Stimulated activated CD8-positive, alpha-beta memory T cell treated with anti-CD3 and anti-CD28 coated beads, Interleukin-12 subunit alpha, Interleukin-12 subunit beta, amount 100 ng/mL, for 1 hour (primary cell): ENCODE measurements at regions not wholly inside any gene's neighbourhood (a gene's known extent, or its start where the extent isn't known, plus 50 kb on each side); places are given as distances from the start of the nearest gene placed in this dataset.

Experiments
- DNase-seq: peaks from one replicate; pipeline ENCODE4 v3.0.0-alpha.2; 2020; ENCODE audit warnings: low read depth

DNA sequence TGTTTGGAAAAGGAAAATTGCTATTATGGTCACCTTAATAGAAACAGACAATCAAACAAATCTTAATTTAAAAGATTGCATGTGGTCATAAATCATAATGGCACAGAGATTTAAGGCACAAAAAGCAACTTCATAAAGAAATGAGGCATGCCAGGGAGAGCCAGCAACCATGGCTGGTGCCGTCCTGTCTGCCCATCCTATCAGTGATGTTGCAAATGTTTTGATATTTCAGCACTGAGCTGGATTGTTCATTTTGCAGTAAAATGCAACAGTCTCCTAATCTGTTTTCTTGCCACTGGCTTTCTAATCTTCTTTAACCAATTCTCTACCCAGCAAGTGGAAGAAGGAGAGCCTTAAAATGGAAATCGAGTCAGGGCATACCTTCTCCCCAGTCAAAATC, 249.8 kb downstream of the SAMD5 start:
- DNase-seq: no peak

DNA sequence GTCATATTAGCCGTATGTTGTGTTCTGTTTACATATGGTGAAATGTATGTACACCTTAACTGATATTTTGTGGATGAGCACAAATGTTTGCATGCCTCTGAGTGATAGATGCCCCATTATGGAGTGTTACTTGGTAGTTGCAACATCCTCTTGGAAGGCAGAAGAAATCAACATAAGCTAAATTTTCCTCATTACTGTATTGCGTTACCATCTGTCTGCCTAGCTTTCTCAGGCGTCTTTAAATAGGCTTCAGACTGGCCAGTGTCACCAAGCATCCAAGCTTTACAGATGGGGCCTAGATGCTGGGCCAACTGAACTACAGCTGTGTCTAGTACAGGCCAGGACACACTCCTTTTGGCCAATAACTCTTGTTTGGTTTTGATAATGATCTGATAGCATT, 250.6 kb downstream of the SAMD5 start:
- DNase-seq: no peak

DNA sequence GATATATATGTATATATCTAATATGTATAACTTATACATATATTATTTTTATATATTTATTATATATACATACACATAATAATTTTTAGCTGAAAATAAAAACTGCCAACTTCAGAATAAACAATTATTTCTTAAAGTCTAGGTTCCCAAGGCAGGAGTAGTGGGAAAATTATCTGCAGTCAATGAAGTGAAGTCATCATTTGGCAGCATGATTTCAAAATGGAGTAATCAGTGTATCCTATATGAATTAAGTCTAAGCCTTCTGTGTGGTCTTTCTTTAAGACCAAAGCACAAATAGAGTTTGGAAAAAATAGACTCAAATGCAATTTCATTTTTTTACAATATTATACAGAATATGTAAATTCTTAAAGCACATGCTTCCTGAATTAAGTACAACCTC, 251.0 kb downstream of the SAMD5 start:
- DNase-seq: no peak

DNA sequence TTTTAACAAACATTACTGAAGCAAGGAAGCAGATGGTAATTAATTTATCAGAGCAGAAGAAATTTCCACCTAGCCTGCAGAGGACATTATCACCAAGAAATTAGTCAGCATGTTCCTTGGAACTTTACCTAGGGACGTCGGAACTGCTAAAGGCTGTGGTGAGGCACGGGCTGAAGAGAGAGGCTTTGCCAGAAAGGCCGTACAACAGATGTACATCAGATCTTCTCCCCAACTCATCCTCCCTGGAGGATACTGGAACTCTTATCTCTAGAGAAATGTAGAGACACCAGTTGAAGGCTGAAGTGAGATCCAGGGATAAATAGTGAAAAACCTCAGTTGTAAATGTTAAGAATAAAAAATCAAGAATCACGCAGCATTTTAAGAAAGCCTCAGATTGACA, 257.1 kb downstream of the SAMD5 start:
- DNase-seq: no peak

DNA sequence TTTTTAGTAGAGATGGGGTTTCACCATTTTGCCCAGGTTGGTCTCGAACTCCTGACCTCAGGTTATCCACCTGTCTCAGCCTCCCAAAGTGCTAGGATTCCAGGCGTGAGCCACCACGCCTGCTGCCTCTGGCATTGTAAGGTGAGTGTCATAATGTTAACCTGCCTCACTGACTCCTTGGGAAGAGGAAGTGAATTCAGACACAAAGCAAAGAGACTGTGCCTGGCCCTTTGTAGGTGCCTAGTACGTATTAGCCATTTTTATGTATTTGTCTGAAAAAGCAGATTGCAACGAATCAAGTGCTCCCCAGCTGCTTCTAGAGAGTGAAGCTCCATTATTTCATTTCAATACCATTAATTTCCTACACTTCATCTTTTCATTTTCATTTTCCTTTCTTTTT, 260.5 kb downstream of the SAMD5 start:
- DNase-seq: no peak

DNA sequence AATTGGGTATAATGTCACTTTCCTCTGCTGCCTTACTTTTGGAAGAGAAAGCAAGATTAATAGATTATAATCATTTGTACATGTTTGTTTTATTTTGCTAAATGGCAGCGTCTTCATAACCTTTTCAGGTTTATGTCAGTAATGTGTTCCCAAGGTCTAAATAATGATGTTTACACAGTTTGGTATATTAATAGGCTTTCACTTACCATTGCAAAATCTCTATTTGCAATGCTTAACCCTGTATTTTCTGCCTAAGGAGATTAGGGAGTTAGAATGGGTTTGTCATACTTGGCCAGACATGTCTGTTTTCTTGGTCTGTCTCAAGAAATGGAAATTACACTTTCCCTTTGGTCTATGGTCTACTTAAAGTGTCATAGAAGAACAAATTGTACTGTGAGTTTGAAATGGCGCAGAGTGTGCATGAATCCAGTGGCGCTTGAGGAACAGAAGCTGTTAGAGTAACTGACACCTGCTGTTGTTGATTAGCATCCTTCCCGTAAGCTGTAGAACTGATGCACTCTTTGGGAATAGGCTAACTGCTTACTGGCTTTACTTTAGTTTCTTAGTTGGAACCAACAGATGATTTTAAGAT, 261.1 kb downstream of the SAMD5 start:
- no peak for DNase-seq

DNA sequence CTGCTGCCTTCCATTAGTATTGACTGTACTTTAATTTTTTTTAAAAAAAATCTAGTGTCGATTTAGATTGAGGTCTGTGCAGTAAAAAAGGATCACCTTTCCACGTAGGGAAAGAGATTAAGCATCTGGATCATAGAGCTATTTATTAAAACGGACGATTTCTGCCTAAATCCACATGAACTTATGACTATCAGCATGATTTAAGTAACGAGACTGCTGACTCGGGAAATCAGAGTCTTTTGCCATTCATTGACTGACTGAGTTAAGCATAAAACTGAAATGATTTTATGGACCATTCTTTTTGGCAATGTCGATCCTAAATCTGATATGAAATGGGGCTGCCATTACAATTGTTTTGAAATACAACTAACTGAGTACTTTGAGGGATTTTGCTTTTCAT, 261.7 kb downstream of the SAMD5 start:
- DNase-seq: no peak

DNA sequence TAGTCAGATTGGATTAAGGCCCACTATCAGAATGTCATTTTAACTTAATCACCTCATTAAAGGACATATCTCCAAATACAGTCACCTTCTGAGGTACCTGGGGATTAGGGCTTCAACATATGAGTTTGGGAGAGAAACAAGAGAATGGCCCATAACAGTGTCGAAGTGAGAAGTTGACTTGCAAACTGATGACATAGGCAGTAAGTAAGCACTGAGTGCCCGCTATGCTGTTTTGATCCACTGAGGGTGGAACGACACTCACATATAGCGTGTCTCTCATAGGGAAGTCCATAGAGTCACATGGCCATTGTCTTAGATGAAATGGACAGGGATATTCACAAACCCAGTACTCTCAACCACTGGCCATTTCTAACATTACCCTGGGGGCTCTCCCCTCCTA, 264.2 kb downstream of the SAMD5 start:
- no peak for DNase-seq

DNA sequence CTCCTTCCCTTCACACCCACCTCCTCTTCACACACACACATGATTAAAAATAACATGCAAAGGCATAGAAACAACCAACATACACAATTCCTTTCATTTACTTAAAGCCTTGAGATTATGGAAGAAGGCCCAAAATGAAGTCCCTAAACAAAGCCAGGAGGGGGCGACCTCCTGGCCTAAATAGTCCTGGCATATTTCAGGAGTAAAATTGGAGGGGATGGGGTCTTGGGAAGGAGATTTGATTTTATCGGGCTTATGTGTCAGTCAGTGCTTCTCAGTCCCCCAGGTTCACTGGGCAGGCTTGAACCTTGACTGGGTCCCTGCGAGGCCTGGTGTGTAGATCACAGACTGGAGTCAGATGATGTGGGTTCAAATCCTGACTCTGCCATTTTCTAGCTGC, 266.4 kb downstream of the SAMD5 start:
- no peak for DNase-seq

DNA sequence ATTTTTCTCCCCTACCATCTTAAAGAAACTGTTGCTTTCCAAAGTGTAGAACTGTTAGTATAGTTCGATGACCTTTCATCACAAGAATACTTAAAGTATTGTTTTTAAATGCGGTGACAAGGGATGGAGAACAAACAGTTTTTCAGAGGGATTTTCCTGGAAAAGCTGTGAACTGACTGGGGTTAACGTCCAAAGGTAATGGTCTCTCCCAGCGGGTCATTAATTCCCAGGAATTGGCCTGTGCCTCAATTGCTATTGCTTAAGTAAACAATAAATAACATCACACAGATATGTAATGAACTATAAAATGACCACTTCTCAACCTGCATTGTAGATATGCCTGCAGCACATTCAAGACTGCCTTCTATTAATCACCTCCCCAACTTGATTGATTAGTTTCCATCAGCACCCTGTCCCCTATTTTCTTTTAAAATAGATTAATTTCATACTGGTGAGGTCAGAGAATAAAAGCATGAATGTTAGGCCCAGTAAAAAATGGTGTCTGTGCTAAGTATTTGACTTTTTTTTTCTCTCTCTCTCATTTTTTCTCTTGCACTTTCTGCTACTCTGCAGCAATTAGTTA, 268.2 kb downstream of the SAMD5 start:
- no peak for DNase-seq

DNA sequence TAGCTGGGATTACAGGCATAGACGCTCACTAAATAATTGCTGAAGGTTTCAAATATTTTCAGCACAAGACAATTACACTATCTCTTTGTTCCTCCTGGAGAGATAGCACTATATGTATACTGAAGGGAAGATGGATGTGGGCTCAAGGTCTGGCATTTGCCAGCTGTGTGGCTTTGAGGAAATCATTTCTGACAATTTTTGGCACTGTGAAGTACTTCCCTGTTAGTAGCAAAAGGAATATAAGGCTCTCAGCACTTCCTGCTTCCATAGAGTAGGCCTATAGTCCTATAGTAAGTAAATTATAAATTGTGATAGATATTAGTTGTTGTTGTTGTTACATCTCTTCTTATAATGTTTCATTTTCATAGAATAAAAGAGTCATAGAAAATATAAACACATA, 271.1 kb downstream of the SAMD5 start:
- no peak for DNase-seq

DNA sequence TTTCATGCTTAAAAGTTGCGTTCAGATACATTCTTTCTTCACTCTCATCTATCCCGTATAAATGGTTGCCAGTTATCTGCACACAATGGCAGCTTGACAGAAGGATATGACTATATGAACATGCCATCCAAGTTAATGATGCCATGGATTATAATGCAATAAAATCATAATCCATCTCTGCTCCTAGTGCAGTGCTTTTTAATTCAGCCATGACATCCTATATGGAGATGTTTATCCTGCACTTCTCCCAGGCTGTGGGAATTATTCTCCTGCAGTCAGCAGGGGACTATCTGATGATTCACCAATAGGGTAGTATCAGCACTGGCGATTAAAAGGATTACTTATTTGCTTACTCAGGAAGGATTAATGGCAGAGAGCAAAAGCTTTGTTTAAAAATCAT, 273.8 kb downstream of the SAMD5 start:
- DNase-seq: no peak

DNA sequence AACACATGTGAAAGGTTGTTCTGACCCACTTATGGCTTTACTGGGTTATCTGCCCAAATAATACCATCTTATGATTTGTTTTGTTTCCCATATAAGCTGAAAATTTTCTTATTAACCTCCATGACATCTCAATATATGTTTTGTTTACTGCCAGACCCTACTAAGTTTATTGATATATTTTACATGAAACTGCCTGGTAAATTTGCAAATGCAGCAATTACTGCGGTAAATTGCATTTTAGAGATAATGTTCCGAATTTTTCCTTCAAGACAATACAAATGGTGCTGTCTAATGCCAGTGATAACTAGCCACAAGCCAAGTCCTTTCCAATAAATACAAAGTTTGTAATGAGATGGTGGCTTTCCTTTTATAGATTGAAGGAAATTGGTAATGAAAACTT, 275.9 kb downstream of the SAMD5 start:
- DNase-seq: no peak

DNA sequence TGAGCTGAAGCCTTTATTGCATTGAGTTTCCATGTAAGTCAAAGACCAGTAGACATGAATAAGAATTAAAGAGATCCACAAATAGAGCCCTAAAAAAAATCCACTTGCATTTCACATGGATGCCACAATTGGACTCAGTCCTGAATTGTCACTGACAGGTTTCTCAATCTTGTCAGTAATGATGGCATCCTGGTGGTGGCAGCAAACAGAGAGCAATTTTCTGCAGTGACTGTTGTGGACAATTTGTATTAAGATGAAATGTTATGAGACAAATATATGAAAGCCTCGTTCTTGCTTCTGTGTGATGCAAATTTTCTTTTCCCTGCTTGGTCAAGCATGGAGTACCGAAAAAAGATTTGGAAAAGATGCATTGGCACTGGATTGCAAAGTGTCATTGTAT, 278.9 kb downstream of the SAMD5 start:
- DNase-seq: no peak

DNA sequence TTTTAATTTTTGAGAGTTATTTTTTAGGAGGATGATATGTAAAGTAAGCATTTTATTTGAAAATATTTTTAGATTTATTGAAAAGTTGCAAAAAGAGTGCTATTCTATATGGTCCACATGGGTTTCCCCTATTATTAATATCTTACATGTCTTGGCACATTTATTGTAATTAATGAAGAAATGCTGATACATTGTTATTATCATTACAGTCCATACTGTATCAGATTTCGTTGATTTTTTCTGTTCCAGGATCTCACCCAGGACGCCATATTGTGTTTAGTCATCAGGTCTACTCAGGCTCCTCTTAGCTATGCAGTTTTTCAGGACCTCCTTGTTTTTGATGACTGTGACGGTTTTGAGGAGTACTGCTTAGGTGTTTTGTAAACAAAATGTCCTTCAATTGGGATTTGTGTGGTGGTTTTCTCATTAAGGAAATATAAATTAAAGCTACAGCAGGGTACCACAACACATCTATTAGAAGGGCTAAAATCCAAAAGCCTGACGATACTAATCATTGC, 281.0 kb downstream of the SAMD5 start:
- no peak for DNase-seq

DNA sequence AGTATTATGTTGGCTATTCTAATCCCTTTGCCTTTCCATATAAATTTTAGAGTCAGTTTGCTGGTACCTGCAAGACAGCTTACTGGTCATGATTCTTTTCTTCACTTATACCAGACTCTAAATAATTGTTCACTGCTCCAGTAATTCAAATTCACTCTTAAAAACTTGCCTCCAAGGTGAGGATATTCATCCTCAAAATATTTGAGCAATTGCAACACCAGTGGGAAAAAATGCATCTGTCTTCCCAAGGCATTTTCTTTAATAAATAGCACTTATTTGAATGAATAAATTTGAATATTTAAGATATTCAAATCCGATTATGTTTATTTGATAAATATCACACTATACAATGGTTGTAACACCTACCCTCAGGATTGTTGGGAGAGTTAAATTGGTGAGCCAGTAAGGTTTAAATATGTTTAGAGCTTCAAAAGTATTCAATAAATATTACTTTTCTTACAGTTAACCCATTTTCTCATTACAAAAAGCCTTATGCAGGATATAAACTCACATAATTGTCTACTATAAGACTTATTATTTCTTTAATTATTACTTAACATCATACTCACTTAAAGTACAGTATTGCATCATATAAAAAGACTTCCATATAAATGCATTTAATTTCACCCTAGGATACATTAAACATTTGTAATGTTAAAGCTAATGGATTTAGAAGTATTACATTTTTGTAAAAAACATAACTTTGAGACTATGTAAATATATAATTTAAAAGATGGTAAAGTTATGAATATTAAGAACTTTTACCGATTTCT, 285.6 kb downstream of the SAMD5 start:
- DNase-seq: no peak

DNA sequence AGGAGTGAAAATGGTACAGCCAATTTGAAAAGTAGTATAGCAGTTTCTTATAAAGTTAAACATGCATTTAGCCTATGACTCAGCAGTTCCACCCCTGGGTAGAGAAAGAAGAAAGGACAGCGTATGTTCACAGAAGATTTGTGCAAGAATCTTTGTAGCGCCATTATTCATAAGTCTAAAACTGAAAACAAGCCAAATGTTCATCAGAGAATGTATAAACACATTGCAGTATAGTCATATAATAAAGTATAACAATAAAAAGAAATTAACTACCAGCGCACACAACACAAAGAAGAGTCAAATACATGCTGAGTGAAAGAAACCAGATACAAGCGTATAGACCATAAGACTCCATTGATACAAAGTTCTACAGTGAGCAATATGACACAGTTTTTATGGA, 294.0 kb downstream of the SAMD5 start:
- DNase-seq: no peak

DNA sequence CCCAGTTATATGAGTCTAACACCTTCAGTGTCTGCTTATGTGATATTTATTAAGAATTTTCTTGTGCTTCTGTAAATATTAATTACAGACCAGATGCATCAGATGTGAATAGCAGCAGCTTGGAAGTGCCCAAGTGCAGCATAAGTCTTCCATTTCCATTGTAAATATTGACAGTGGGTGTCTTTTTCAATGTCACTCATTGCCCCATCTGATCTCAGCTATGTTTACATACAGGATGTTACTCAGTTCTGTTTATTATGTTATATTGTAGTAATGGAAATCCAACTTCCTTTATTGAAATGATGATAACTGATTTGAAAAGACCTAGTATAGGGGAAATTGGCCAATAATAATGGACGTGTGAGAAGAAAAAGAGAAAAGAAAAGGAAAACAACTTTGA, 296.7 kb downstream of the SAMD5 start:
- no peak for DNase-seq

DNA sequence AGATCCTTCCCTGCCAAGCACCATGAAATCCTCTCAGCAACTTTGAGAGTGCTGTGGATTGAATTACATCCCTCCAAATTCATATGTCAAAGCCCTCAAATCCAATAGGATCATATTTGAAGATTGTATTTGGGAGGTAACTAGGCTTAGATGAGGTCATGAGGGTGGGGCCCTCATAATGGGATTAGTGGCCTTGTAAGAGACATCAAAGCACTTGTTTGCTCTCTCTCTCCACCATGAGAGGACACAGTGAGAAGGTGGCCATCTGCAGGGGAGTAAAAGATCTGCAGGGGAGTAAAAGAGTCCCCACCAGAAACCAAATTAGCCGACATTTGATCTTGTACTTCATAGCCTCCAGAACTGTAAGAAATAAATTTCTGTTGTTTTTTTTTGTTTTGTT, 298.2 kb downstream of the SAMD5 start:
- no peak for DNase-seq

DNA sequence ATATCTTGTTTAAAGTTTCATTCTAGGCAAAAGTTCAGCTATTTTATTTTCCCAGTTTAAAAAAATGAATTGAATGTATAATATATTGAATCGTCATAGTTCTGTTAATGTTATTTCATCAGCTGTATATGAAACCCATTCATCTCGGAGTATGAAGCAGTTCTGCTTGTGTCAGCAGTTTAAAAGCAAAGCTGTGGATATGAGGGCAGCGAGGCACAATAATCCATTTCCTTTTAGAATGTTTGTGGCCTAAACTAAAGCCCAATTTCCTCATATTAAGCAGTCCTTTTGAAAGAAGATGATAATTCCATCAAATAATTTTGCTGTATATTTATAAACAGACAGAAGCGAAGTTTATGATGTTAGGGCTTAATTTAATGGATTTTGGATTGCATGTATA, 300.1 kb downstream of the SAMD5 start:
- DNase-seq: no peak

DNA sequence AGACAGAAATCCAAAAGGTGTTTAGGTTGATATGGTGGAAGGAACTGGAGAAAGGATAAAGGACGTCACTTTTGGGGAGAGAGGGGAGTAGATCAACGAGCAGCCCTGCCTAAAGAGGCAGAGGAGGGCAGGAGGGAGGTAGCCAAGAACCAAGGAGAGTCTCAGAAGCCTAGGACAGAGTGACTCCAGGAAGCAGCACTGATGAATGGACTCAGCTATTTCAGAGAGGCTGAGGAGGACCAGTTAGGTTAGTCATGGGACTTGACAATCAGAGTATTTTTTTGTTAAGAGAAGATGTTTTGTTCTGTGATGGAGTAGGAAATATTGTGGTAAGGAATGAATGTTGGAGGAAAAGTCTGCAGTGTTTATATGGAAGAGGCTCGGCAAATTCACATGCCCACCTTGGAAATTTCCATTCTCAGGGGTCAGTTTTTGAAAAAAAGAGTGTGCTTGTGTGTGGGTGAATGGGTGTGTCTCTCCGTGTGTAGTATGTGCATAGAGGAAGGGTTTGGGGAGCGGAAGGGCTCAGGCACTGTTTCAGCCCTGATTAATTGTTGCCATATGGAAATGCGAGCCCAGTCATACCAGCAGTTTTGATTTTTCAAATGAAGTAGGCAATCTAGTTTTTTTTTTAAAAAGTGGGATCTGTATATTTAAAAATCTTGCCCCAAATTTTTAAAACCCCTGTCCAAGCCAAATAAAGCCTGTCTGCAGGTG, 303.6 kb downstream of the SAMD5 start:
- DNase-seq: no peak

DNA sequence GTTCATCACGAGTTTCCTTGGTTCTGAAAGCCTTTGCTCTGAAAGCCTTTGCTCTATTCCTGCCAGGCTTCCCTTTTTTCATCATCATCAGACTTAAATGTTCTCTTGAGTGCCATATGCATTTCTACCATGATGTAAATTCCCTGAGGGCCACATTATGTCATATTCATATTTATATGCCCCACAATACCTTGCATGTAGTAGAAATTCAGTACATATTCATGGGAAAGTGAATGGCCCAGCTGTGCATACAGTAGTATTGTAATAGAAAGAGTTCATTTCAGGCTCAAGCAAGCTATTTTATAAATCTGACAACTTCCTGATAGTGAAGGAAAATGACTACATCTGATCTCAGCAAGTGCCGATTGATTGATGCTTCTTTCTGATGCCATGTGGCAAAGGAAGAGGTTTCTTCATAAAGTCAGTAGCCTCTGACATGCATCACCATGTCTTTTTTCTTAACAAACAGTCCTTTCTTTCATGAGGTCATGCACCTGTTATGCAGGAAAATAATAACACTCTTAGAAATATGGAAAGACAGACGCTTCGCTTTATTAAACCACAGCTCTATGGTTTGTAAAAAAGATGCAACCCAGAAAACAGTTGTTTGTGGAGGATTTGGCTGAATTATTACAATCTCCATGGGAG, 308.7 kb downstream of the SAMD5 start:
- no peak for DNase-seq
